ENCODE measurements at regions not wholly inside any gene's neighbourhood (a gene's known extent, or its start where the extent isn't known, plus 50 kb on each side); places are given as distances from the start of the nearest gene placed in this dataset.
"Not testable (repeated sequence)": the region's sequence is repeated elsewhere in the genome, so short reads cannot be mapped to it uniquely, and the experiment has no call there.

- TF ChIP-seq TERF1 (CRISPR knock-in tag; IDR thresholded peaks at IDR 0.05): no peak
- no peak for TF ChIP-seq ZNF557 (CRISPR knock-in tag; IDR thresholded peaks at IDR 0.05)
- TF ChIP-seq TEAD3 (CRISPR knock-in tag; optimal IDR thresholded peaks at IDR 0.05; ENCODE audit: borderline replicate concordance): no peak
- no peak for TF ChIP-seq ATF2 (CRISPR knock-in tag; IDR thresholded peaks at IDR 0.05)
Measured at GRCh38 chr9:25449503-25449902, 228.7 kb downstream of the TUSC1 start (continued).

- H3K9me3 ChIP-seq (ENCODE audit: low read length): peaks cover 12% of the 10 kb centered on the region
- 19% methylated on average over 13 of the region's 13 CpGs for WGBS (ENCODE audit: low lambda C conversion rate)
- CTCF ChIA-PET (ENCODE audit: low intra/inter-chr PET ratio, low total read pairs); intact Hi-C loops (cut with micrococcal nuclease; ENCODE audit: unreplicated experiment); H2AFZ ChIP-seq (ENCODE audit: low read length); DNase-seq (ENCODE audit: low spot score); H4K20me1 ChIP-seq (ENCODE audit: insufficient read depth, low read length); FAIRE-seq; H3K4me1 ChIP-seq (ENCODE audit: insufficient read depth, low read length); H3K36me3 ChIP-seq (replicated peaks in 1 of 2; ENCODE audit: control insufficient read depth in 1 of 2, insufficient read depth in 2 of 2, low read length in 2 of 2); H3K4me3 ChIP-seq (replicated peaks in 1 of 3; ENCODE audit: insufficient read depth in 1 of 3, low read depth in 2 of 3, low read length in 3 of 3); H3K79me2 ChIP-seq (ENCODE audit: insufficient read depth, low read length); H3K9ac ChIP-seq (ENCODE audit: insufficient read depth, low read depth, low read length); BruUV-seq (replicated peaks); ATAC-seq; POLR2A ChIA-PET; H3K4me2 ChIP-seq (ENCODE audit: low read depth, low read length); in situ Hi-C loops (cut with HindIII; ENCODE audit: extremely low pct_ligation_motif_present, low pct_unique_long_range_greater_than_20kb); H3K27ac ChIP-seq (ENCODE audit: extremely low read length, insufficient read depth, low read length); H3K27me3 ChIP-seq (ENCODE audit: control insufficient read depth in 1 of 2, insufficient read depth in 2 of 2, low read length in 2 of 2): not testable (repeated sequence)
Measured at GRCh38 chr9:25445721-25446120, 232.5 kb downstream of the TUSC1 start.

GRCh38 chr9:25442526-25442925, 235.7 kb downstream of the TUSC1 start:
- Histone ChIP-seq H3K27ac (ENCODE audit: extremely low read length, insufficient read depth, low read length) (no peak overlapping the region), H3K27me3 (ENCODE audit: control insufficient read depth in 1 of 2, insufficient read depth in 2 of 2, low read length in 2 of 2) (no peaks in the 10 kb centered on the region), H3K4me2 (ENCODE audit: low read depth, low read length) (no peak overlapping the region), H3K36me3 (replicated peaks in 1 of 2; ENCODE audit: control insufficient read depth in 1 of 2, insufficient read depth in 2 of 2, low read length in 2 of 2) (no peaks in the 10 kb centered on the region), H4K20me1 (ENCODE audit: insufficient read depth, low read length) (no peaks in the 10 kb centered on the region), H3K9ac (ENCODE audit: insufficient read depth, low read depth, low read length) (no peak overlapping the region), H2AFZ (ENCODE audit: low read length) (no peak overlapping the region), H3K9me3 (ENCODE audit: low read length) (peaks cover 24% of the 10 kb centered on the region), H3K4me1 (ENCODE audit: insufficient read depth, low read length) (no peaks in the 10 kb centered on the region), H3K79me2 (ENCODE audit: insufficient read depth, low read length) (no peaks in the 10 kb centered on the region), H3K4me3 (replicated peaks in 1 of 3; ENCODE audit: insufficient read depth in 1 of 3, low read depth in 2 of 3, low read length in 3 of 3) (no peak overlapping the region)
- no peak for FAIRE-seq
- ATAC-seq: no peak
- ChIA-PET POLR2A (no interaction called here), CTCF (ENCODE audit: low intra/inter-chr PET ratio, low total read pairs) (no interaction called here)
- WGBS (ENCODE audit: low lambda C conversion rate): 2% methylated on average over 4 of the region's 4 CpGs
- BruUV-seq (replicated peaks): no TSS peak
- in situ Hi-C loops (cut with HindIII; ENCODE audit: extremely low pct_ligation_motif_present, low pct_unique_long_range_greater_than_20kb) (no loop called here), intact Hi-C loops (cut with micrococcal nuclease; ENCODE audit: unreplicated experiment) (no loop called here)
- TF ChIP-seq ZUFSP (CRISPR knock-in tag; IDR thresholded peaks at IDR 0.05; ENCODE audit: borderline replicate concordance) (no peak), POLR2AphosphoS2 (IDR thresholded peaks at IDR 0.05; ENCODE audit: low read depth, low read length) (no peak), EZH2 (conservative IDR thresholded peaks at IDR 0.05; ENCODE audit: low read depth, low read length) (no peak), NFYB (CRISPR knock-in tag; IDR thresholded peaks at IDR 0.05) (no peak)
- no peak for DNase-seq (ENCODE audit: low spot score)

Data from HepG2 (cell line).